CD14-positive monocyte (primary cell): ENCODE measurements at regions not wholly inside any gene's neighbourhood (a gene's known extent, or its start where the extent isn't known, plus 50 kb on each side); places are given as distances from the start of the nearest gene placed in this dataset.

Source experiments
- DNase-seq, 3 donors: peaks; one replicate each; pipeline ENCODE4 v3.0.0-alpha.2; 2011 to 2022
- H2AFZ ChIP-seq: 2 replicates; pipeline ENCODE4 v1.6.0; 2012; ENCODE audit warnings: mild to moderate bottlenecking, low read depth, low read length, inconsistent platforms; ENCODE audit not compliant: insufficient read depth, poor library complexity, severe bottlenecking
- H3K27ac ChIP-seq, 2 donors: 1 replicate in 1 of 2; 2 replicates in 1 of 2; pipeline ENCODE4 v1.5.1; 2012 to 2013; ENCODE audit warnings: low read length in 2 of 2, control low read depth in 1 of 2, inconsistent platforms in 1 of 2, low read depth in 1 of 2, mild to moderate bottlenecking in 1 of 2
- H3K27me3 ChIP-seq, 2 donors: one replicate each; pipeline versions ENCODE4 v1.6.0 to v1.6.1; 2011 to 2013; ENCODE audit warnings: low read length in 2 of 2; ENCODE audit not compliant: control insufficient read depth in 2 of 2, insufficient read depth in 2 of 2
- H3K36me3 ChIP-seq, 2 donors: replicated peaks in 1 of 2; 1 replicate in 1 of 2; 2 replicates in 1 of 2; pipeline versions ENCODE4 v1.5.1 to v1.6.1; 2012 to 2013; ENCODE audit warnings: low read length in 2 of 2, control low read depth in 1 of 2, inconsistent platforms in 1 of 2, mild to moderate bottlenecking in 1 of 2; ENCODE audit not compliant: insufficient read depth in 2 of 2, control insufficient read depth in 1 of 2
- H3K4me1 ChIP-seq, 2 donors: 1 replicate in 1 of 2; 2 replicates in 1 of 2; pipeline versions ENCODE4 v1.5.1 to v1.6.1; 2012 to 2013; ENCODE audit warnings: low read length in 2 of 2, control low read depth in 1 of 2, inconsistent platforms in 1 of 2, mild to moderate bottlenecking in 1 of 2, moderate library complexity in 1 of 2; ENCODE audit not compliant: insufficient read depth in 2 of 2, control insufficient read depth in 1 of 2
- H3K4me2 ChIP-seq: replicated peaks from 2 replicates; pipeline ENCODE3; 2012; ENCODE audit warnings: low read length, moderate library complexity, mild to moderate bottlenecking; ENCODE audit not compliant: poor library complexity, severe bottlenecking; ENCODE audit errors: extremely low read depth
- H3K4me3 ChIP-seq, 3 experiments: fragments of 200-600 bp in 1 of 3; sonication (generic) in 1 of 3; replicated peaks in 1 of 3; 1 replicate in 2 of 3; 2 replicates in 1 of 3; pipeline ENCODE4 v1.5.1; 2011 to 2013; ENCODE audit warnings: low read length in 3 of 3, mild to moderate bottlenecking in 3 of 3, control low read depth in 2 of 3, low read depth in 2 of 3, inconsistent platforms in 1 of 3, moderate library complexity in 1 of 3
- H3K79me2 ChIP-seq: 2 replicates; pipeline ENCODE4 v1.6.0; 2012; ENCODE audit warnings: mild to moderate bottlenecking, control low read depth, inconsistent platforms, low read length, moderate library complexity; ENCODE audit not compliant: insufficient read depth
- H3K9ac ChIP-seq: 2 replicates; pipeline ENCODE4 v1.6.0; 2017; ENCODE audit warnings: low read length, mild to moderate bottlenecking; ENCODE audit not compliant: insufficient read depth, poor library complexity, severe bottlenecking
- H3K9me3 ChIP-seq, 2 donors: replicated peaks in 1 of 2; 1 replicate in 1 of 2; 2 replicates in 1 of 2; pipeline versions ENCODE4 v1.5.1 to v1.6.1; 2012 to 2013; ENCODE audit warnings: low read length in 2 of 2, control low read depth in 1 of 2; ENCODE audit not compliant: control insufficient read depth in 1 of 2, insufficient read depth in 1 of 2
- H4K20me1 ChIP-seq: 2 replicates; pipeline ENCODE4 v1.6.0; 2012; ENCODE audit warnings: mild to moderate bottlenecking, low read length, control low read depth, moderate library complexity; ENCODE audit not compliant: insufficient read depth
- H3K27ac Mint-ChIP-seq, 7 donors: one replicate each; pipeline ENCODE4 v1.8.0; 2020; ENCODE audit warnings: mild to moderate bottlenecking in 7 of 7, mixed read lengths in 7 of 7, moderate library complexity in 6 of 7, inconsistent platforms in 2 of 7
- H3K27me3 Mint-ChIP-seq, 3 donors: one replicate each; pipeline ENCODE4 v1.8.0; 2021 to 2022; ENCODE audit warnings: low read depth in 3 of 3, mild to moderate bottlenecking in 3 of 3, mixed read lengths in 3 of 3, moderate library complexity in 3 of 3, inconsistent platforms in 1 of 3
- H3K36me3 Mint-ChIP-seq, 2 donors: one replicate each; pipeline ENCODE4 v1.8.0; 2020; ENCODE audit warnings: mixed read lengths in 2 of 2, inconsistent platforms in 1 of 2, mild to moderate bottlenecking in 1 of 2
- H3K4me1 Mint-ChIP-seq: one replicate; pipeline ENCODE4 v1.8.0; 2020; ENCODE audit warnings: mild to moderate bottlenecking, mixed read lengths
- H3K4me3 Mint-ChIP-seq, 2 donors: one replicate each; pipeline ENCODE4 v1.8.0; 2020; ENCODE audit warnings: mild to moderate bottlenecking in 2 of 2, mixed read lengths in 2 of 2, moderate library complexity in 1 of 2
- H3K9me3 Mint-ChIP-seq, 7 donors: one replicate each; pipeline ENCODE4 v1.8.0; 2020 to 2022; ENCODE audit warnings: mixed read lengths in 7 of 7, mild to moderate bottlenecking in 6 of 7, moderate library complexity in 6 of 7, inconsistent platforms in 2 of 7
- CTCF ChIP-seq: fragments of 200-600 bp; IDR thresholded peaks from one replicate; pipeline ENCODE4 v1.8.0; 2022; ENCODE audit warnings: antibody characterized with exemption, mild to moderate bottlenecking
- WGBS: methylation state at CpG from one replicate; pipeline ENCODE4 v1.1.5; 2013; ENCODE audit warnings: missing lambda C conversion rate; ENCODE audit not compliant: insufficient coverage; 5-methylcytosine and 5-hydroxymethylcytosine counted together
- intact Hi-C, 2 donors: fragments of 100-400 bp; cut with micrococcal nuclease; formaldehyde crosslinking; loops; one replicate each; pipeline versions ENCODE4 v1.15.0 to v1.15.1; 2023

DNA sequence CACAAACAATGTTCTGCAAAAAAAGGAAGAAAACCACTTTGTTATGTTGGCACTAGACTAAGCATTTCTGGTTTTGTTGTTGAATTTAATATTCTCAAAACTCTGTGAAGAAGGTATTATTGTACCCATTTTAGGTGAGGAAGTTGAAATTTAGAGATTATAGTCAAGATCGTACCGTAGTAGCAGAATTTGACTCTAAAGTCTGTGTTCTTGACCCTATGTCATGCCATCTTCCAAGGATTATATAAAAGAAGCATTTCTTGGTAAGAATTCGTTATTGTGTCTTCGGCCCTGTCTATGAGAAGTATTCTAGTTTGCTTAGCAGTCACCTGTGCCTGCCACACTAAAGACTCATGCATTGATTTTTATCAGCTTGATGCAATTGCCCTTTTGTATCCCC is 104.4 kb upstream of the MAP9 start:
- no peaks in the 10 kb centered on the region for H3K9me3 ChIP-seq
- Mint-ChIP-seq H3K27me3 (no peaks in the 10 kb centered on the region), H3K4me3 (no peak overlapping the region), H3K27ac (no peak overlapping the region), H3K9me3 (peaks cover 0 to 4% (median 0%) of the 10 kb centered on the region in 7 donors), H3K36me3 (no peaks in the 10 kb centered on the region), H3K4me1 (no peaks in the 10 kb centered on the region)
- H3K27ac ChIP-seq = no peak overlapping the region
- H3K4me2 ChIP-seq = no peak overlapping the region
- no peaks in the 10 kb centered on the region for H4K20me1 ChIP-seq
- no peak for TF ChIP-seq CTCF
- intact Hi-C loops = no loop called here
- H3K4me3 ChIP-seq = no peak overlapping the region
- H3K79me2 ChIP-seq = no peaks in the 10 kb centered on the region
- 100% methylated on average over 2 of the region's 4 CpGs for WGBS
- no peak overlapping the region for H2AFZ ChIP-seq
- DNase-seq = no peak
- no peaks in the 10 kb centered on the region for H3K4me1 ChIP-seq
- H3K27me3 ChIP-seq = no peaks in the 10 kb centered on the region
- H3K36me3 ChIP-seq = no peaks in the 10 kb centered on the region
- H3K9ac ChIP-seq = no peak overlapping the region

- no peak overlapping the region for H3K4me2 ChIP-seq
- Mint-ChIP-seq H3K27ac (no peak overlapping the region), H3K4me1 (no peaks in the 10 kb centered on the region), H3K9me3 (peaks cover 0 to 4% (median 0%) of the 10 kb centered on the region in 7 donors), H3K36me3 (no peaks in the 10 kb centered on the region), H3K4me3 (no peak overlapping the region), H3K27me3 (no peaks in the 10 kb centered on the region)
- H3K79me2 ChIP-seq = no peaks in the 10 kb centered on the region
- H2AFZ ChIP-seq = no peak overlapping the region
- H4K20me1 ChIP-seq = no peaks in the 10 kb centered on the region
- H3K36me3 ChIP-seq = no peaks in the 10 kb centered on the region
- no peak overlapping the region for H3K27ac ChIP-seq
- H3K9ac ChIP-seq = no peak overlapping the region
- H3K4me3 ChIP-seq = no peak overlapping the region
- no peak for TF ChIP-seq CTCF
- no peaks in the 10 kb centered on the region for H3K27me3 ChIP-seq
- no peaks in the 10 kb centered on the region for H3K4me1 ChIP-seq
- H3K9me3 ChIP-seq = no peaks in the 10 kb centered on the region
- intact Hi-C loops = no loop called here
- no peak for DNase-seq
- no CpG with 5 or more reads among the region's 1 CpG for WGBS
These were observed 103.1 kb upstream of the MAP9 start for GRCh38 chr4:155479835-155480234.
